ENCODE measurements at regions not wholly inside any gene's neighbourhood (a gene's known extent, or its start where the extent isn't known, plus 50 kb on each side); places are given as distances from the start of the nearest gene placed in this dataset.

DNA sequence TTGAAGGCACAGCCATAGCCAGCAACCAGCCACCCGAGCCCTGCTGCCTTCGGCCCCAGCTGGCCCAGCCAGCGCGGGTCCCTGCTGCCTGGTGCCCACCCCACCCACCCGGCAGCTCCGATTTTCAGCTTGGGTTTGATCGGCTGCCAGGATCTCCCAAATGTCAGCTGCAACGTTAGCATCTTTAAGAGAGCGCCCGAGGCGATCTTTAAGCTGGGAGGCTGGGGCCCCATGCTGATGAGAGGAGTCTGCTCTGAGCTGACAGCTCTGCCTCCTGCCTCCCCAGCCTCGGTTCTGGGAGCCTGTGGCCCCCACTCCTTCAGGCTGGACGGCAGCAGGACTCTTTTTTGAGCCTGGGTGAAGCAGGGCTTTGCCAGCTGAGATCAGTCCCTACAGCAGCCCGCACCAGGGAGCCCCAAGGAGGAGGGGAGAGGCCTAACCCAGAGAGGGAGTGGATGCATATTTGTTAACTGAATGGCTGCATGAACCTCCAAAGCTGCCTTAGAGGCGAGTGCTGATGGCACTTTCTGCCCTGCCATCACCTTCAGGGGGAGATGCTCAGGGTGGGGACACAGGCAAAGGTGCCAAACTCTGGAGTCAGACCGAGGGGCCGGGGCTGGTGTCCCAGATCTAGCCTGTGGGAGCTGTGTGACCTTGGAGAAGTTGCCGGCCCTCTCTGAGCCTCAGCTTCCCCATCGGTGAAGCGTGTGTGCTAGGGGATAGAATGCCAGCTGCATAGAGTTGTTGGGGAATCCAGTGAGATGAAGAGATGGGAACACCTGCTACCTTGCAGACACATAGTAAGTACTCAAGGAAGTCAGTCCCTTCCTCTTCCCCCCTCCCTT is 165.5 kb downstream of the C9orf50 start:
- TF ChIP-seq, protein P1, sequence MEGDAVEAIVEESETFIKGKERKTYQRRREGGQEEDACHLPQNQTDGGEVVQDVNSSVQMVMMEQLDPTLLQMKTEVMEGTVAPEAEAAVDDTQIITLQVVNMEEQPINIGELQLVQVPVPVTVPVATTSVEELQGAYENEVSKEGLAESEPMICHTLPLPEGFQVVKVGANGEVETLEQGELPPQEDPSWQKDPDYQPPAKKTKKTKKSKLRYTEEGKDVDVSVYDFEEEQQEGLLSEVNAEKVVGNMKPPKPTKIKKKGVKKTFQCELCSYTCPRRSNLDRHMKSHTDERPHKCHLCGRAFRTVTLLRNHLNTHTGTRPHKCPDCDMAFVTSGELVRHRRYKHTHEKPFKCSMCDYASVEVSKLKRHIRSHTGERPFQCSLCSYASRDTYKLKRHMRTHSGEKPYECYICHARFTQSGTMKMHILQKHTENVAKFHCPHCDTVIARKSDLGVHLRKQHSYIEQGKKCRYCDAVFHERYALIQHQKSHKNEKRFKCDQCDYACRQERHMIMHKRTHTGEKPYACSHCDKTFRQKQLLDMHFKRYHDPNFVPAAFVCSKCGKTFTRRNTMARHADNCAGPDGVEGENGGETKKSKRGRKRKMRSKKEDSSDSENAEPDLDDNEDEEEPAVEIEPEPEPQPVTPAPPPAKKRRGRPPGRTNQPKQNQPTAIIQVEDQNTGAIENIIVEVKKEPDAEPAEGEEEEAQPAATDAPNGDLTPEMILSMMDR (IDR thresholded peaks at IDR 0.05 in 4 of 5, conservative IDR thresholded peaks at IDR 0.05 in 1 of 5): no peak
- Histone ChIP-seq H3K9me3 (no peaks in the 10 kb centered on the region), H3K4me1 (peaks cover 22 to 27% of the 10 kb centered on the region in 2 donors), H3K4me3 (no peak overlapping the region), H3K27me3 (no peaks in the 10 kb centered on the region), H3K27ac (no peak overlapping the region), H3K36me3 (no peaks in the 10 kb centered on the region)
- no peak for ATAC-seq
- in situ Hi-C loops (cut with MboI; ENCODE audit: low sequenced_read_pairs in 4 of 4) (loop anchor here in 1 of 4 donors (25.0 kb wide), 1 partner anchor 107 kb away; no protein-coding TSS in a partner anchor), intact Hi-C loops (cut with DNase I; ENCODE audit: low total_unique reads) (loop anchor here (5.0 kb wide), 1 partner anchor 138 kb away; no protein-coding TSS in a partner anchor)
- no peak for DNase-seq

DNA sequence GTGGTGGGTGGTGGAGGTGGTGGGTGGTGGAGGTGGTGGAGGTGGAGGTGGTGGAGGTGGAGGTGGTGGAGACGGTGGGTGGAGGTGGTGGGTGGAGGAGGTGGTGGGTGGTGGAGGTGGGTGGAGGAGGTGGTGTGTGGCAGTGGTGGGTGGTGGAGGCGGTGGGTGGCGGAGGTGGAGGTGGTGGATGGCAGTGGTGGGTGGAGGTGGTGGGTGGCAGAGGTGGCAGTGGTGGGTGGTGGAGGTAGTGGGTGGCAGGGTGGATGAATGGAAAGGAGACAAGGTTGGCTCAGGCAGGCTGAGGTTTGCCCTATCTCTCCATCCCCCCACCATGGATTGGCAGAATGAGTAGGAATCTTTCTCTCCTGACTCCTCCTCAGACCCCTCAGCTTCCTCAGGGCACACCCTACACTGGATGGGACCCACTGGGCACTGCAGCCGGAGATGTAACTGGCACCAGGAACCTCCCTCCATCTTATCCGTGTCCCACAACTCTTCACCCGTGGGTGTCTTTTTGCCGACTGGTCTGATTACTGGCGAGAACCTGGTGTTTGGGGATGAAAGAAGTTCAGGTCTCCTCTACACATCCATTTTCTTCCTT is 166.3 kb downstream of the C9orf50 start:
- no peak overlapping the region for H3K27ac ChIP-seq
- no peak for TF ChIP-seq POLR2A (IDR thresholded peaks at IDR 0.05)
- TF ChIP-seq, protein P1 (IDR thresholded peaks at IDR 0.05 in 4 of 5, conservative IDR thresholded peaks at IDR 0.05 in 1 of 5): no peak
- H3K36me3 ChIP-seq: no peaks in the 10 kb centered on the region
- in situ Hi-C loops (cut with MboI; ENCODE audit: low sequenced_read_pairs in 4 of 4): loop anchor here in 1 of 4 donors (25.0 kb wide), 1 partner anchor 108 kb away; no protein-coding TSS in a partner anchor
- H3K4me1 ChIP-seq: peaks cover 18 to 21% of the 10 kb centered on the region in 2 donors
- intact Hi-C loops (cut with DNase I; ENCODE audit: low total_unique reads): loop anchor here (5.0 kb wide), 1 partner anchor 137 kb away; no protein-coding TSS in a partner anchor
- ATAC-seq: no peak
- H3K27me3 ChIP-seq: no peaks in the 10 kb centered on the region
- H3K4me3 ChIP-seq: no peak overlapping the region
- H3K9me3 ChIP-seq: no peaks in the 10 kb centered on the region
- DNase-seq: no peak

DNA sequence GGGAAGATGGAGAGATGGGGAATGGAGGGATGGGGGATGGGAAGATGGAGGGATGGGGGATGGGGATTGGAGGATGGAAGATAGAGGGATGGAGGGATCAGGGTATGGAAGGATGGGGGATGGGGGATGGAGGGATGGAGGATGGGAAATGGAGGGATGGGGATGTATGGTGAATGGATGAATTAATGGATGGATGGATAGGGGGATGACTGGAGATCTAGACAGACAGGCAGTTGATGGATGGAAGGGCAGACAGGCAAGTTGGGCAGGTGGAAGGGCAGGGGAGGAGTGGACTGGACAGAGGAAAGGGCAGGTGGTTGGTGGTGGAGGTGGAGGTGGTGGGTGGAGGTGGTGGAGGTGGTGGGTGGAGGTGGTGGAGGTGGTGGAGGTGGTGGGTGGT is 167.2 kb downstream of the C9orf50 start:
- intact Hi-C loops (cut with DNase I; ENCODE audit: low total_unique reads): no loop called here
- Histone ChIP-seq H3K4me1 (peaks cover 11 to 13% of the 10 kb centered on the region in 2 donors), H3K4me3 (no peak overlapping the region), H3K27ac (no peak overlapping the region), H3K9me3 (no peaks in the 10 kb centered on the region), H3K36me3 (no peaks in the 10 kb centered on the region), H3K27me3 (no peaks in the 10 kb centered on the region)
- DNase-seq (no peak), ATAC-seq (no peak)
- in situ Hi-C loops (cut with MboI; ENCODE audit: low sequenced_read_pairs in 4 of 4): loop anchor here in 1 of 4 donors (25.0 kb wide), 1 partner anchor 109 kb away; no protein-coding TSS in a partner anchor
- TF ChIP-seq, protein P1 (IDR thresholded peaks at IDR 0.05 in 4 of 5, conservative IDR thresholded peaks at IDR 0.05 in 1 of 5): no peak

DNA sequence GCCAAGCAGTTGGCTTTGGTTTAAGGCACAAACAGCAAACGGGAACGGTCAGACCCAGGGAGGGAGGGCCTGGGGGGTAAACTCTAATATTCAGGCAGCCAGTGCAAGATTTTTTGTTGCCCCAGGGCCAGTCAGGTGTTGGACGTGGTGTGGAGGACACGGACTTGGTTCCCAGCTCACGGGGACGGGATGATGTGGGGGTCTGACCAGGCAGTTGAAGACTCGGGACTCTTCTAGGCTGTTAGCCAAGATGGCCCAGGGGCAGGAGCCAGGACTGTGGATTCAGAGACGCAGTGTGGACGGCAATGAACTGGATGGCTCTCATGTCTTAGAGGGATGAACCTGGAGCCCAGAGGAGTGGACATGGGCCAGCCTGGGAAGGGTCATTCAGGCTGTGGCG is 169.2 kb downstream of the C9orf50 start:
- Histone ChIP-seq H3K27ac (peak overlapping the region; percentile 11 to 66 (median 60)), H3K27me3 (no peaks in the 10 kb centered on the region), H3K36me3 (no peaks in the 10 kb centered on the region), H3K4me1 (peaks cover 7 to 10% of the 10 kb centered on the region in 2 donors), H3K4me3 (no peak overlapping the region), H3K9me3 (no peaks in the 10 kb centered on the region)
- ATAC-seq: no peak
- intact Hi-C loops (cut with DNase I; ENCODE audit: low total_unique reads): no loop called here
- DNase-seq: no peak
- in situ Hi-C loops (cut with MboI; ENCODE audit: low sequenced_read_pairs in 4 of 4): loop anchor here in 1 of 4 donors (25.0 kb wide), 1 partner anchor 111 kb away; no protein-coding TSS in a partner anchor
- TF ChIP-seq, protein P1 (IDR thresholded peaks at IDR 0.05 in 4 of 5, conservative IDR thresholded peaks at IDR 0.05 in 1 of 5): no peak
- no peak for TF ChIP-seq POLR2A (IDR thresholded peaks at IDR 0.05)
